SU-DHL-6 (cell line): ENCODE measurements at regions not wholly inside any gene's neighbourhood (a gene's known extent, or its start where the extent isn't known, plus 50 kb on each side); places are given as distances from the start of the nearest gene placed in this dataset.

Source experiments
- EZH2phosphoT487 ChIP-seq: fragments of 200-600 bp; sonication (generic), shearing (Covaris generic); conservative IDR thresholded peaks from 2 replicates; pipeline ENCODE4 v1.6.1; 2018; ENCODE audit warnings: mild to moderate bottlenecking, antibody characterized with exemption, low read length, moderate library complexity, mixed read lengths
- TF ChIP-seq, protein P1 (sequence below): fragments of 200-600 bp; sonication (generic); IDR thresholded peaks from one replicate; pipeline ENCODE4 v1.5.1; 2017; ENCODE audit warnings: antibody characterized with exemption, mild to moderate bottlenecking, low read length, moderate library complexity; ENCODE audit not compliant: insufficient read depth, poor library complexity, severe bottlenecking

DNA sequence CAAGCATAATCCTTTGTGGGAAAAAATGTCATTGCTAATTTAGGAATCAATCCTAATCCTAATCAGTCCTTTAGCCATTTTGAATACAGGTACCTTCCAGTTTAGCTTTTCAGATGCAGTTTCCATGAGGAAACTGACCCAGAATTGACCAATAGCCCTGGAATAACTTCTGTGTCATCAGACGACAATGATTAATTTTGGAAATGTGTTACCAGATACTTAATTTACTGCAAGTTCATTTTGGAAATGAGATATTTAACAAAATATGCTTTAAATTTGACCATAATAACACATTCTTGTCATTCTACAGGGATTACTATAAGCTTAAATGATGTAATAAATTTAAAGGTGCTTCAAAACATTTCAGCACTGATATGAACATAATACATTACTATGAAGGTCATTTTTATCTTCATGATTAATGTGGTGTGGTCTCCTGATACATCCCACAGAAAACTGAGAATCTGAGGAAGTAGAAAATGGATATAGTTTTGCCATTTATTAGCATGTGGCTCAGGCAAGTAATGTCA lies 129.8 kb upstream of the SH3BP4 start:
- TF ChIP-seq, protein P1, sequence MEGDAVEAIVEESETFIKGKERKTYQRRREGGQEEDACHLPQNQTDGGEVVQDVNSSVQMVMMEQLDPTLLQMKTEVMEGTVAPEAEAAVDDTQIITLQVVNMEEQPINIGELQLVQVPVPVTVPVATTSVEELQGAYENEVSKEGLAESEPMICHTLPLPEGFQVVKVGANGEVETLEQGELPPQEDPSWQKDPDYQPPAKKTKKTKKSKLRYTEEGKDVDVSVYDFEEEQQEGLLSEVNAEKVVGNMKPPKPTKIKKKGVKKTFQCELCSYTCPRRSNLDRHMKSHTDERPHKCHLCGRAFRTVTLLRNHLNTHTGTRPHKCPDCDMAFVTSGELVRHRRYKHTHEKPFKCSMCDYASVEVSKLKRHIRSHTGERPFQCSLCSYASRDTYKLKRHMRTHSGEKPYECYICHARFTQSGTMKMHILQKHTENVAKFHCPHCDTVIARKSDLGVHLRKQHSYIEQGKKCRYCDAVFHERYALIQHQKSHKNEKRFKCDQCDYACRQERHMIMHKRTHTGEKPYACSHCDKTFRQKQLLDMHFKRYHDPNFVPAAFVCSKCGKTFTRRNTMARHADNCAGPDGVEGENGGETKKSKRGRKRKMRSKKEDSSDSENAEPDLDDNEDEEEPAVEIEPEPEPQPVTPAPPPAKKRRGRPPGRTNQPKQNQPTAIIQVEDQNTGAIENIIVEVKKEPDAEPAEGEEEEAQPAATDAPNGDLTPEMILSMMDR = no peak
- TF ChIP-seq EZH2phosphoT487 = no peak
